ENCODE measurements at regions not wholly inside any gene's neighbourhood (a gene's known extent, or its start where the extent isn't known, plus 50 kb on each side); places are given as distances from the start of the nearest gene placed in this dataset.

DNA sequence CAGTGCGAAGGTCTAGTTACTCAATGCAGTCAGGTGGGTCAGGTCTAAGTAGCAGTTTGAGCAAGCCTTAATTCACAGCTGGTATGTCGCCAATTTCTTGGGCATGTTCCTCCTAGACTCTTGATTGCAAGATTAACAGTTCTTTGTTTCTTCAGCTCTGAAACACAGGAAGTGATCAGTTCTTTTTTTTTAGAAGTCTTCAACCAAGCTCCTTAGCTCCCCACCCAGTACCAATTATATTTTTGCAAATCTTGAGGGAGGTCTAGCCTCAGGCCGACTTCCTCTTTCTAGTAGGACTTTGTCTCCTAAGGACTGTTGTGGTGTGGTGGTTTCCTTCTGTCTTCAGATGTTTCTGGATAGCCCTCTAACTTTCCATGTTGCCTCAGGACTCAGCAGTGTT lies 2054.2 kb downstream of the MAT2B start:
- H3K27me3 ChIP-seq, result no peaks in the 10 kb centered on the region
- H3K9me3 ChIP-seq (replicated peaks in 1 of 3), result no peaks in the 10 kb centered on the region
- intact Hi-C loops (cut with DNase I), result no loop called here
- no peak overlapping the region for H3K27ac ChIP-seq
- TF ChIP-seq POLR2A (IDR thresholded peaks at IDR 0.05), result no peak
- TF ChIP-seq, protein P1, sequence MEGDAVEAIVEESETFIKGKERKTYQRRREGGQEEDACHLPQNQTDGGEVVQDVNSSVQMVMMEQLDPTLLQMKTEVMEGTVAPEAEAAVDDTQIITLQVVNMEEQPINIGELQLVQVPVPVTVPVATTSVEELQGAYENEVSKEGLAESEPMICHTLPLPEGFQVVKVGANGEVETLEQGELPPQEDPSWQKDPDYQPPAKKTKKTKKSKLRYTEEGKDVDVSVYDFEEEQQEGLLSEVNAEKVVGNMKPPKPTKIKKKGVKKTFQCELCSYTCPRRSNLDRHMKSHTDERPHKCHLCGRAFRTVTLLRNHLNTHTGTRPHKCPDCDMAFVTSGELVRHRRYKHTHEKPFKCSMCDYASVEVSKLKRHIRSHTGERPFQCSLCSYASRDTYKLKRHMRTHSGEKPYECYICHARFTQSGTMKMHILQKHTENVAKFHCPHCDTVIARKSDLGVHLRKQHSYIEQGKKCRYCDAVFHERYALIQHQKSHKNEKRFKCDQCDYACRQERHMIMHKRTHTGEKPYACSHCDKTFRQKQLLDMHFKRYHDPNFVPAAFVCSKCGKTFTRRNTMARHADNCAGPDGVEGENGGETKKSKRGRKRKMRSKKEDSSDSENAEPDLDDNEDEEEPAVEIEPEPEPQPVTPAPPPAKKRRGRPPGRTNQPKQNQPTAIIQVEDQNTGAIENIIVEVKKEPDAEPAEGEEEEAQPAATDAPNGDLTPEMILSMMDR (IDR thresholded peaks at IDR 0.05), result no peak
- WGBS, 4 donors, result 59 to 78% (median 64%) methylated on average over 3 of the region's 3 CpGs
- no peaks in the 10 kb centered on the region for H3K36me3 ChIP-seq (replicated peaks in 1 of 2)
- no peaks in the 10 kb centered on the region for H3K4me1 ChIP-seq (replicated peaks in 1 of 2)
- no peak overlapping the region for H3K4me3 ChIP-seq
- peak in 1 of 7 donors; percentile 6 for DNase-seq

DNA sequence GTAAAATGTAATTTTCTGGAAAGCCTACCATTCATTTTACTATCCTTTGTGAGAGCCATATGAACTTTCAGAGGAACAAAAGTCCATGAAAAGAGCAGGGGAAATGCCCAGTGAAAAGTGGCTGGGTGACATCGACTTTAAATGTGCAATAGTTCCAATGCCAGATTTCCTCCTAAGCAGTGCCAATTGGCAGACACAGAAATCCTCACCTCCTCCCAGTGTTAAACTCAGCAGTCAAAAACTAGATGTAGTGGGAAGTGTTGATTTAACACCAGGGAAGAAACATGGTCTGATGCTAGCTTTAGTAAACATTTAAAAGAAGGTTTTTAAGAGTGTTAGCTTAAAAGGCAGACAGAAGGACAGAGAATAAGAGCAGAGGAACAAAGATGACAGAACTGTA lies 2055.2 kb downstream of the MAT2B start:
- no peak overlapping the region for H3K4me3 ChIP-seq
- 65 to 75% (median 69%) methylated on average over 1 of the region's 1 CpG for WGBS, 4 donors
- intact Hi-C loops (cut with DNase I), result no loop called here
- TF ChIP-seq, protein P1 (IDR thresholded peaks at IDR 0.05), result no peak
- TF ChIP-seq POLR2A (IDR thresholded peaks at IDR 0.05), result no peak
- H3K27me3 ChIP-seq, result no peaks in the 10 kb centered on the region
- H3K9me3 ChIP-seq (replicated peaks in 1 of 3), result no peaks in the 10 kb centered on the region
- no peak for DNase-seq
- no peak overlapping the region for H3K27ac ChIP-seq
- H3K36me3 ChIP-seq (replicated peaks in 1 of 2), result no peaks in the 10 kb centered on the region
- no peaks in the 10 kb centered on the region for H3K4me1 ChIP-seq (replicated peaks in 1 of 2)

DNA sequence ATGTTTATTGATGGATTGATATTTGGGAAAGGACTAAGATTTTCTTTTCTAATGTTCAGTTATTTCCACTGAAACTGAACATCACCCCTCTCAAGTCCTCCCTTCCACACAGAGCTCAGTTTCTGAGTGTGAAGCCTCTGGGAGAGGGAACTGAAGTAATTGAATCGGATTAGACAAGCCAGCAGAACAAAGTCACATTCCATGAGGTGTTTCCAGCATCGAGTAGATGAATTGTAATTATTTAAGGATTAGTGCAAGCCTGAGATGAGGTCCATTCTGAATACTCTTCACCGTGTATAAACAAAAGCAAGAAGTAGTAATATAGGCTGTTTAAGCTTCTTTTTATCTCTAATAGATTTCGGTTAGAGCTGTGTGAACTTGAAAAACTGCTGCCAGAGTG lies 2060.5 kb downstream of the MAT2B start:
- TF ChIP-seq, protein P1 (IDR thresholded peaks at IDR 0.05), result no peak
- Histone ChIP-seq H3K4me1 (replicated peaks in 1 of 2) (no peaks in the 10 kb centered on the region), H3K36me3 (replicated peaks in 1 of 2) (no peaks in the 10 kb centered on the region), H3K27me3 (no peaks in the 10 kb centered on the region), H3K4me3 (no peak overlapping the region), H3K27ac (no peak overlapping the region), H3K9me3 (replicated peaks in 1 of 3) (no peaks in the 10 kb centered on the region)
- no peak for DNase-seq
- intact Hi-C loops (cut with DNase I), result no loop called here
- 49 to 54% (median 52%) methylated on average over 4 of the region's 4 CpGs for WGBS, 4 donors

DNA sequence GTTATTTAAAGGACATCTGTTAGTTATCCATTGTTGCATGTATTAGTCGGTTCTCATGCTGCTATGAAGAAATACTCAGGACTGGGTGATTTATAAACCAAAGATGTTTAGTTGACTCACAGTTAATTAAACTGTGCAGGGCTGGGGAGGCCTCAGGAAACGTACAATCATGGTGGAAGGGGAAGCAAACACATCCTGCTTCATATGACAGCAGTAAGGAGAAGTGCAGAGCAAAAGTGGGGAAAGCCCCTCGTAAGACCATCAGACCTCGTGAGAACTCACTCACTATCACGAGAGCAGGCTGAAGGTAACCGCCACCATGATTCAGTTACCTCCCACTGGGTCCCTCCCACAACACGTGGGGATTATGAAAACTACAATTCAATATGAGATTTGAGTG lies 2064.1 kb downstream of the MAT2B start:
- Histone ChIP-seq H3K4me3 (no peak overlapping the region), H3K27me3 (no peaks in the 10 kb centered on the region), H3K36me3 (replicated peaks in 1 of 2) (no peaks in the 10 kb centered on the region), H3K9me3 (replicated peaks in 1 of 3) (no peaks in the 10 kb centered on the region), H3K27ac (no peak overlapping the region), H3K4me1 (replicated peaks in 1 of 2) (no peaks in the 10 kb centered on the region)
- WGBS, 4 donors, result 65 to 71% (median 69%) methylated on average over 7 of the region's 7 CpGs
- no peak for TF ChIP-seq POLR2A (IDR thresholded peaks at IDR 0.05)
- intact Hi-C loops (cut with DNase I), result no loop called here
- no peak for DNase-seq

DNA sequence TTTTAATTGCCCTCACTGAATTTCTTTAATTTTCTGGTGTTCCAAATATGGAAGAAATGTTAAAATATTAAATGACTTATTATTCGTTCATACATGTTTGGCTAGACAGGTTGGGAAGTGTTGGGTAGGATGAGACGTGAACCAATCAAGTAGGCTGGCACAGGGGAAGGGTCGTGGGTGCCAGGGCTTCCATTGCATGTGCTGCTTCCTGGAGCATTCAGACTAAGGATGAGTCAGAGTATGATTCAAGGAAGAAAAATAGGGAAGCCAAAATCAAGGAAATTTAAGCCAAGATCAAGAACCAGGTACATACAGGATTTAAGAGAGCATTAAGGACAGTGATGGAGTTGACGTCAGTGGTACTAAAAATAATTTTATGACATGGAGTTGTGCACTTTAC lies 2068.0 kb downstream of the MAT2B start:
- intact Hi-C loops (cut with DNase I), result no loop called here
- Histone ChIP-seq H3K27ac (no peak overlapping the region), H3K4me3 (no peak overlapping the region), H3K36me3 (replicated peaks in 1 of 2) (no peaks in the 10 kb centered on the region), H3K9me3 (replicated peaks in 1 of 3) (no peaks in the 10 kb centered on the region), H3K4me1 (replicated peaks in 1 of 2) (no peaks in the 10 kb centered on the region), H3K27me3 (no peaks in the 10 kb centered on the region)
- WGBS, 4 donors, result 53 to 64% (median 58%) methylated on average over 4 of the region's 4 CpGs
- DNase-seq, result no peak
- TF ChIP-seq POLR2A (IDR thresholded peaks at IDR 0.05), result no peak
- TF ChIP-seq, protein P1 (IDR thresholded peaks at IDR 0.05), result no peak
